22Rv1 (cell line): ENCODE measurements at regions not wholly inside any gene's neighbourhood (a gene's known extent, or its start where the extent isn't known, plus 50 kb on each side); places are given as distances from the start of the nearest gene placed in this dataset.

ENCODE experiments used
- H3K27ac ChIP-seq: fragments of 450-650 bp; 2 replicates; pipeline ENCODE4 v1.5.1; 2017
- CTCF ChIP-seq: fragments of 450-650 bp; IDR thresholded peaks from 2 replicates; pipeline ENCODE4 v1.5.1; 2017; ENCODE audit warnings: mild to moderate bottlenecking
- ZFX ChIP-seq: fragments of 450-650 bp; IDR thresholded peaks from 2 replicates; pipeline ENCODE4 v1.6.1; 2017; ENCODE audit warnings: antibody characterized with exemption, borderline replicate concordance

- TF ChIP-seq CTCF (no peak), ZFX (no peak)
- H3K27ac ChIP-seq: no peak overlapping the region
Observed at GRCh38 chr7:152989889-152990380, 230.4 kb downstream of the ACTR3B start.

- no peak for TF ChIP-seq ZFX
- no peak for TF ChIP-seq CTCF
Observed at GRCh38 chr7:152998420-152998819, 238.9 kb downstream of the ACTR3B start.

GRCh38 chr7:153002115-153002514 lies 242.6 kb downstream of the ACTR3B start:
- TF ChIP-seq CTCF (no peak), ZFX (no peak)
- no peak overlapping the region for H3K27ac ChIP-seq

More at GRCh38 chr7:152998420-152998819, 238.9 kb downstream of the ACTR3B start:
- no peak overlapping the region for H3K27ac ChIP-seq

GRCh38 chr7:153002572-153002971 lies 243.0 kb downstream of the ACTR3B start:
- no peak overlapping the region for H3K27ac ChIP-seq

GRCh38 chr7:153004341-153004740 lies 244.8 kb downstream of the ACTR3B start:
- H3K27ac ChIP-seq: no peak overlapping the region
- TF ChIP-seq ZFX (no peak), CTCF (no peak)

More at GRCh38 chr7:153002572-153002971, 243.0 kb downstream of the ACTR3B start:
- TF ChIP-seq CTCF: no peak
- no peak for TF ChIP-seq ZFX

- H3K27ac ChIP-seq: no peak overlapping the region
- TF ChIP-seq ZFX: no peak
- TF ChIP-seq CTCF: no peak
Observed at GRCh38 chr7:153005750-153006435, 246.3 kb downstream of the ACTR3B start.

GRCh38 chr7:153006452-153006851 lies 246.9 kb downstream of the ACTR3B start:
- TF ChIP-seq CTCF: no peak

More at GRCh38 chr7:153006452-153006851, 246.9 kb downstream of the ACTR3B start:
- no peak overlapping the region for H3K27ac ChIP-seq
